Prostate gland (tissue), 2 donors: ENCODE measurements at regions not wholly inside any gene's neighbourhood (a gene's known extent, or its start where the extent isn't known, plus 50 kb on each side); places are given as distances from the start of the nearest gene placed in this dataset.

Experiments used
- CTCF ChIP-seq, 4 experiments: fragments of 200-600 bp in 2 of 4; fragments of 450-650 bp in 2 of 4; sonication (generic) in 2 of 4; IDR thresholded peaks; 1 replicate in 3 of 4; 2 replicates in 1 of 4; pipeline ENCODE4 v1.5.1; 2016 to 2019; ENCODE audit warnings: antibody characterized with exemption in 4 of 4, mild to moderate bottlenecking in 2 of 4, moderate library complexity in 2 of 4
- POLR2A ChIP-seq: fragments of 450-650 bp; IDR thresholded peaks from one replicate; pipeline ENCODE4 v1.6.1; 2016; ENCODE audit warnings: antibody characterized with exemption, mild to moderate bottlenecking
- POLR2AphosphoS5 ChIP-seq: sonication (generic); formaldehyde crosslinking; IDR thresholded peaks from one replicate; pipeline ENCODE4 v1.6.1; 2017; ENCODE audit warnings: antibody characterized with exemption

GRCh38 chr1:37393173-37394120 is 80.9 kb upstream of the ZC3H12A start:
- TF ChIP-seq POLR2AphosphoS5 = no peak
- no peak for TF ChIP-seq CTCF (IDR thresholded peaks at IDR 0.05)
- no peak for TF ChIP-seq POLR2A
